IPS-18a (cell line): ENCODE measurements at regions not wholly inside any gene's neighbourhood (a gene's known extent, or its start where the extent isn't known, plus 50 kb on each side); places are given as distances from the start of the nearest gene placed in this dataset.

Experiments used
- H3K27ac ChIP-seq: one replicate; pipeline ENCODE4 v1.5.1; 2013; ENCODE audit warnings: low read length
- H3K27me3 ChIP-seq: one replicate; pipeline ENCODE4 v1.6.1; 2013; ENCODE audit warnings: mild to moderate bottlenecking, low read length; ENCODE audit not compliant: control insufficient read depth, insufficient read depth
- H3K36me3 ChIP-seq: one replicate; pipeline ENCODE4 v1.6.1; 2013; ENCODE audit warnings: low read depth, low read length; ENCODE audit not compliant: control insufficient read depth
- H3K4me1 ChIP-seq: one replicate; pipeline ENCODE4 v1.6.1; 2013; ENCODE audit warnings: low read depth, low read length; ENCODE audit not compliant: control insufficient read depth
- H3K4me3 ChIP-seq: one replicate; pipeline ENCODE4 v1.5.1; 2013; ENCODE audit warnings: low read length
- H3K9ac ChIP-seq: one replicate; pipeline ENCODE4 v1.6.1; 2013; ENCODE audit warnings: mild to moderate bottlenecking, low read length, moderate library complexity
- H3K9me3 ChIP-seq: one replicate; pipeline ENCODE4 v1.6.1; 2013; ENCODE audit warnings: low read depth, low read length; ENCODE audit not compliant: control insufficient read depth

GRCh38 chr19:28027116-28027515 is 1185.8 kb downstream of the UQCRFS1 start:
- H3K27me3 ChIP-seq: no peaks in the 10 kb centered on the region
- no peaks in the 10 kb centered on the region for H3K9me3 ChIP-seq
- H3K27ac ChIP-seq: no peak overlapping the region
- H3K36me3 ChIP-seq: no peaks in the 10 kb centered on the region
- H3K4me3 ChIP-seq: no peak overlapping the region
- H3K4me1 ChIP-seq: peaks cover under 1% of the 10 kb centered on the region
- no peak overlapping the region for H3K9ac ChIP-seq

- peaks cover 6% of the 10 kb centered on the region for H3K4me1 ChIP-seq
- no peaks in the 10 kb centered on the region for H3K9me3 ChIP-seq
These were observed 1186.3 kb downstream of the UQCRFS1 start for GRCh38 chr19:28026636-28027035.

GRCh38 chr19:28024920-28025319 is 1188.0 kb downstream of the UQCRFS1 start:
- peaks cover 19% of the 10 kb centered on the region for H3K4me1 ChIP-seq
- no peaks in the 10 kb centered on the region for H3K9me3 ChIP-seq
- H3K27me3 ChIP-seq: no peaks in the 10 kb centered on the region
- no peak overlapping the region for H3K27ac ChIP-seq
- H3K36me3 ChIP-seq: no peaks in the 10 kb centered on the region
- no peak overlapping the region for H3K9ac ChIP-seq
- H3K4me3 ChIP-seq: no peak overlapping the region

More at GRCh38 chr19:28026636-28027035, 1186.3 kb downstream of the UQCRFS1 start:
- Histone ChIP-seq H3K9ac (no peak overlapping the region), H3K36me3 (no peaks in the 10 kb centered on the region), H3K4me3 (no peak overlapping the region), H3K27me3 (no peaks in the 10 kb centered on the region), H3K27ac (no peak overlapping the region)

GRCh38 chr19:28023064-28023463 is 1189.9 kb downstream of the UQCRFS1 start:
- no peaks in the 10 kb centered on the region for H3K27me3 ChIP-seq
- peaks cover 19% of the 10 kb centered on the region for H3K4me1 ChIP-seq
- no peaks in the 10 kb centered on the region for H3K9me3 ChIP-seq
- H3K9ac ChIP-seq: no peak overlapping the region
- H3K27ac ChIP-seq: no peak overlapping the region
- H3K36me3 ChIP-seq: no peaks in the 10 kb centered on the region
- no peak overlapping the region for H3K4me3 ChIP-seq

- H3K9me3 ChIP-seq: no peaks in the 10 kb centered on the region
These were observed 1190.4 kb downstream of the UQCRFS1 start for GRCh38 chr19:28022506-28022905.

GRCh38 chr19:28021259-28022185 is 1191.4 kb downstream of the UQCRFS1 start:
- Histone ChIP-seq H3K9me3 (no peaks in the 10 kb centered on the region), H3K36me3 (no peaks in the 10 kb centered on the region), H3K27ac (no peak overlapping the region), H3K27me3 (no peaks in the 10 kb centered on the region), H3K4me3 (no peak overlapping the region), H3K4me1 (peaks cover 19% of the 10 kb centered on the region), H3K9ac (no peak overlapping the region)

More at GRCh38 chr19:28022506-28022905, 1190.4 kb downstream of the UQCRFS1 start:
- Histone ChIP-seq H3K36me3 (no peaks in the 10 kb centered on the region), H3K27ac (no peak overlapping the region), H3K4me1 (peaks cover 19% of the 10 kb centered on the region), H3K9ac (no peak overlapping the region), H3K4me3 (no peak overlapping the region), H3K27me3 (no peaks in the 10 kb centered on the region)

- Histone ChIP-seq H3K27ac (no peak overlapping the region), H3K36me3 (no peaks in the 10 kb centered on the region), H3K9me3 (no peaks in the 10 kb centered on the region), H3K27me3 (no peaks in the 10 kb centered on the region), H3K4me1 (peaks cover 19% of the 10 kb centered on the region), H3K4me3 (no peak overlapping the region), H3K9ac (no peak overlapping the region)
These were observed 1192.2 kb downstream of the UQCRFS1 start for GRCh38 chr19:28020619-28021258.

GRCh38 chr19:28019901-28020300 is 1193.0 kb downstream of the UQCRFS1 start:
- Histone ChIP-seq H3K27me3 (no peaks in the 10 kb centered on the region), H3K36me3 (no peaks in the 10 kb centered on the region), H3K9me3 (no peaks in the 10 kb centered on the region), H3K9ac (no peak overlapping the region), H3K4me3 (no peak overlapping the region), H3K4me1 (peaks cover 19% of the 10 kb centered on the region), H3K27ac (no peak overlapping the region)

GRCh38 chr19:28019371-28019770 is 1193.6 kb downstream of the UQCRFS1 start:
- Histone ChIP-seq H3K27me3 (no peaks in the 10 kb centered on the region), H3K36me3 (no peaks in the 10 kb centered on the region), H3K4me3 (no peak overlapping the region), H3K27ac (no peak overlapping the region), H3K9ac (no peak overlapping the region), H3K9me3 (no peaks in the 10 kb centered on the region), H3K4me1 (peaks cover 19% of the 10 kb centered on the region)

- no peak overlapping the region for H3K4me3 ChIP-seq
- no peaks in the 10 kb centered on the region for H3K36me3 ChIP-seq
- H3K4me1 ChIP-seq: peaks cover 19% of the 10 kb centered on the region
- no peak overlapping the region for H3K27ac ChIP-seq
- H3K9me3 ChIP-seq: no peaks in the 10 kb centered on the region
- H3K27me3 ChIP-seq: no peaks in the 10 kb centered on the region
- no peak overlapping the region for H3K9ac ChIP-seq
These were observed 1194.5 kb downstream of the UQCRFS1 start for GRCh38 chr19:28018499-28018898.

GRCh38 chr19:28014615-28015405 is 1198.1 kb downstream of the UQCRFS1 start:
- Histone ChIP-seq H3K27ac (no peak overlapping the region), H3K9ac (no peak overlapping the region), H3K36me3 (no peaks in the 10 kb centered on the region), H3K27me3 (no peaks in the 10 kb centered on the region), H3K9me3 (no peaks in the 10 kb centered on the region), H3K4me3 (no peak overlapping the region), H3K4me1 (no peaks in the 10 kb centered on the region)
